GM18868 (cell line): ENCODE measurements at regions not wholly inside any gene's neighbourhood (a gene's known extent, or its start where the extent isn't known, plus 50 kb on each side); places are given as distances from the start of the nearest gene placed in this dataset.
"Not testable (repeated sequence)": the region's sequence is repeated elsewhere in the genome, so short reads cannot be mapped to it uniquely, and the experiment has no call there.

ENCODE experiments used
- ATAC-seq: cut with Tn5 transposase; IDR thresholded peaks from one replicate; pipeline ENCODE4 v1.9.1; 2021; ENCODE audit warnings: mild to moderate bottlenecking, moderate library complexity; ENCODE audit not compliant: unreplicated experiment

GRCh38 chr16:9141813-9142212 is 50.4 kb downstream of the HAPSTR1 start:
- ATAC-seq: no peak

- ATAC-seq: no peak
Measured at GRCh38 chr16:9144106-9144505, 52.7 kb downstream of the HAPSTR1 start.

GRCh38 chr16:9148374-9149015 is 57.1 kb downstream of the HAPSTR1 start:
- ATAC-seq: no peak

- no peak for ATAC-seq
Measured at GRCh38 chr16:9151074-9151473, 59.6 kb downstream of the HAPSTR1 start.

- no peak for ATAC-seq
Measured at GRCh38 chr16:9151597-9151996, 60.2 kb downstream of the HAPSTR1 start.

GRCh38 chr16:9152649-9153501 is 61.4 kb downstream of the HAPSTR1 start:
- ATAC-seq: no peak

- ATAC-seq: no peak
Measured at GRCh38 chr16:9153502-9153864, 62.0 kb downstream of the HAPSTR1 start.

- no peak for ATAC-seq
Measured at GRCh38 chr16:9154567-9155410, 63.3 kb downstream of the HAPSTR1 start.

GRCh38 chr16:9155871-9156270 is 64.4 kb downstream of the HAPSTR1 start:
- ATAC-seq: no peak

- ATAC-seq: peak; percentile 72
Measured at GRCh38 chr16:9159839-9160550, 68.6 kb downstream of the HAPSTR1 start.

GRCh38 chr16:9160551-9160911 is 69.1 kb downstream of the HAPSTR1 start:
- no peak for ATAC-seq

GRCh38 chr16:9165681-9166080 is 74.2 kb downstream of the HAPSTR1 start:
- no peak for ATAC-seq

- not testable (repeated sequence) for ATAC-seq
Measured at GRCh38 chr16:9166326-9166993, 75.0 kb downstream of the HAPSTR1 start.

GRCh38 chr16:9169094-9169493 is 77.7 kb downstream of the HAPSTR1 start:
- ATAC-seq: no peak

GRCh38 chr16:9170470-9170869 is 79.0 kb downstream of the HAPSTR1 start:
- ATAC-seq: no peak

GRCh38 chr16:9176547-9177418 is 85.3 kb downstream of the HAPSTR1 start:
- no peak for ATAC-seq

- no peak for ATAC-seq
Measured at GRCh38 chr16:9177861-9178260, 86.4 kb downstream of the HAPSTR1 start.

GRCh38 chr16:9183682-9184353 is 92.4 kb downstream of the HAPSTR1 start:
- ATAC-seq: no peak

- ATAC-seq: no peak
Measured at GRCh38 chr16:9184354-9184690, 92.9 kb downstream of the HAPSTR1 start.
